Neural progenitor cell (in vitro differentiated cells): ENCODE measurements at regions not wholly inside any gene's neighbourhood (a gene's known extent, or its start where the extent isn't known, plus 50 kb on each side); places are given as distances from the start of the nearest gene placed in this dataset.

Experiments used
- CTCF ChIP-seq: fragments of 200-600 bp; sonication (generic); IDR thresholded peaks from 2 replicates; pipeline ENCODE4 v1.5.1; 2017; ENCODE audit warnings: antibody characterized with exemption, mild to moderate bottlenecking
- EZH2 ChIP-seq: fragments of 200-600 bp; sonication (generic); IDR thresholded peaks from 2 replicates; pipeline ENCODE4 v1.6.1; 2017; ENCODE audit warnings: antibody characterized with exemption, mild to moderate bottlenecking, moderate library complexity
- EZH2phosphoT487 ChIP-seq: fragments of 200-600 bp; sonication (generic); IDR thresholded peaks from 2 replicates; pipeline ENCODE4 v1.6.1; 2017; ENCODE audit warnings: antibody characterized with exemption

- no peak for TF ChIP-seq CTCF
- TF ChIP-seq EZH2, result no peak
- no peak for TF ChIP-seq EZH2phosphoT487
Measured at GRCh38 chr2:100218552-100218951, 76.2 kb upstream of the AFF3 start.
